Stromal cell of bone marrow (primary cell): ENCODE measurements at regions not wholly inside any gene's neighbourhood (a gene's known extent, or its start where the extent isn't known, plus 50 kb on each side); places are given as distances from the start of the nearest gene placed in this dataset.

Experiments
- DNase-seq: peaks from one replicate; pipeline ENCODE4 v3.0.0-alpha.2; 2012; ENCODE audit warnings: low read depth

DNA sequence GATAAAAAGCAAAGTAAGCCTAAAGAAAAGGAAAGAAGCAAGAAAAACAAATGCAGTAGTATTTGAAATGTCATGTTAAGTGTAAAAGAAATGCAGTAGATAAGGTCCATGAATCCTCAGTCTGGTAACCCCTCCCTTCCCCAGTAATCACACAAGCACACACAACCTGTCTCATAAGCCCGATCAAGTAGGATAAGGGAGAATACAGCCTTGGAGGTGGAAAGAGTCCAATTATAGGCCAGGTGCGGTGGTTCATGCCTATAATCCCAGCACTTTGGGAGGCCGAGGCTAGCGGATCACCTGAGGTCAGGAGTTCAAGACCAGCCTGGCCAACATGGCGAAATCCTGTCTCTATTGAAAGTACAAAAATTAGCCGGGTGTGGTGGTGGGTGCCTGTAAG lies 117.9 kb downstream of the GADD45G start:
- no peak for DNase-seq

- DNase-seq: no peak
Observed at GRCh38 chr9:89723469-89724100, 118.8 kb downstream of the GADD45G start.

- DNase-seq: no peak
Observed at GRCh38 chr9:89724659-89725058, 119.8 kb downstream of the GADD45G start.

DNA sequence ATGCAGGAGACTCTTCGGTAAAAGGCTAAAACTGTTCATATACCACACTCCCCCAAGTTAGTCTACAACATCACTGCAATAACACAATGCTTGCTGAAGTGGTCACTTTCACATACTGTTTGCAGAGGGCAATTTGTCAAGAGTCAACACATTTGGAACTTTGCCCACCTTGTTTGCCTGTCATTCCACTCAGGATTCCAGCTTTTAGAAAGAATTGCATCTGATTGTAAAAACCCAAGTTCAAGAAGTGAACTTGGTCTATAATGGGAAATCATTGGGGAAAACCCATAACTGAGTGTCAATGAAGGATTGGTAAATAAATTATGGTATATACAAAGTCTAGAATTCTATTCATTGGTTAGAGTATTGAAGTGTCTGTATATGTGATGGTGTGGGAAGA lies 120.5 kb downstream of the GADD45G start:
- DNase-seq: no peak

DNA sequence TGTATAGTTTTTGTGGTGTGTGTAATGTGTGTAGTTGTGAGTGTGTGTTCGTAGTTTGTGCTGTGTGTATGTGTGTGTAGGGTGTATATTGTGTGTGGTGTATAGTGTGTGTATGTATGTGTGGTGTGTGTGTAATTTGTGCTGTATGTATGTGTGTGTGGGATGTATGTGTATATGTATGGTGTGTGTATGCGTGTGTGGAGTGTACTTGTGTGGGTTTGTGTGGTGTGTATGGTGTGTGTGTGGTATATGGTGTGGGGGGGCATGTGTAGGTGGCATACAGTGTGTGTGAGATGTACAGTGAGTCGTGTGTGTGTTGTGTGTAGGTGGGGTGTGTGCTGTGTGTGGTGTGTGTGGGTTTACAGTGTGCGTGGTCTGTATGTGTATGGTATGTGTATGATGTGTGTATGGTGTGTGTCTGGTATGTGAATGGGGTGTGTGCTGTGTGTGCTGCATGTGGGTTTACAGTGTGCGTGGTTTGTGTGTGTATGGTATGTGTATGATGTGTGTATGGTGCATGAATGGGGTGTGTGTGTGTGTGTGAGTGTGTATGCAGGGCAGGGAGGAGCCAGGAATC lies 125.2 kb downstream of the GADD45G start:
- DNase-seq: no peak

GRCh38 chr9:89730715-89731114 lies 125.9 kb downstream of the GADD45G start:
- no peak for DNase-seq

- no peak for DNase-seq
Observed at GRCh38 chr9:89731262-89732182, 126.7 kb downstream of the GADD45G start.

DNA sequence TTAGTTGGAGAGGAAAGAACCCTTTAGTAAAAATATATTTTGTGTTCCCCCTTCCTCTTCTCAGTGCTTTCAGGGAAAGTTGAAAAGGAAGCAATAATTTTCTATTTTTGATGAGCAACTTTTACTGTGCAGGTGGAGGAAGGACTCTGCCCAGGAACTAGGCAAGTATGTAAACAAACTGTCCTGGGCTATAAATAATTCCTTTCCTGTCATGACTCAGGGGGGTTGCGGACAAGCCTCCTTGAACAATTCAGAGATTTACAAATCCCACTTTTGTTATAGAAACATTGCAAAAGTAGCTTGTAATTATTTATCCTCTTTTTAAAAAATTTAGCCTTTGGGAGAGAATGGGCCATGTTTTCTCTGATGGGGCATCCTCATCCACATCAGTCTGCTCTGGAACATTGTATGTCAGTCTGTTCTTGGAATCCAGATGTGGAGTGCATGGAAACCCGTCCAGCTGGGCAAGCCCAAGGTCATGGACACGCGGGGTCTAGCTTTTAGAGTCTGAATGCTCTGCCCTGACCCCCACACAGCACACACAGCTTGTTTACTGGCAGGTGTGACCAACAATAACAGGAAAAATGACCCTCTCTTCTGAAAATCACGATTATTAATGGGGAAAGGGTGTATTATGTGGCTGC lies 127.6 kb downstream of the GADD45G start:
- DNase-seq: no peak

DNA sequence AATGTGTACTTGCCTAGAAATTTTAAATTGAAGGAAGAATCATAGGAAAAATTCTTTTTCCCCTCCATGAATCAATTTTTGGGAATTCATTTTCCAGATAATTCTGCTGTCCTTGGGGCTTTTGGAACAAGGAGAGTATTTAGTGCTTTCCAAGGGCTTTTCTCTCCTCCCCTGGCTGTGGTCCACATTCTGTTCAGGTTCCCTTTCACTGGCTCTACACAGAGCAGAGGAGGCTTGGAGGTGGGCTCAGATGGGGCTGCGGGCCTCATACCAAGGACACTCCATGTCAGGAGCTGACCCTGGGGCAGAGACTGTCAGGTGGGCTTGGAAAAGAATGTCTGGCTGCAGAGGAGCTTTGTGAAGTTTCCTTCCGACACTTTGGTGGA lies 128.1 kb downstream of the GADD45G start:
- DNase-seq: no peak

DNA sequence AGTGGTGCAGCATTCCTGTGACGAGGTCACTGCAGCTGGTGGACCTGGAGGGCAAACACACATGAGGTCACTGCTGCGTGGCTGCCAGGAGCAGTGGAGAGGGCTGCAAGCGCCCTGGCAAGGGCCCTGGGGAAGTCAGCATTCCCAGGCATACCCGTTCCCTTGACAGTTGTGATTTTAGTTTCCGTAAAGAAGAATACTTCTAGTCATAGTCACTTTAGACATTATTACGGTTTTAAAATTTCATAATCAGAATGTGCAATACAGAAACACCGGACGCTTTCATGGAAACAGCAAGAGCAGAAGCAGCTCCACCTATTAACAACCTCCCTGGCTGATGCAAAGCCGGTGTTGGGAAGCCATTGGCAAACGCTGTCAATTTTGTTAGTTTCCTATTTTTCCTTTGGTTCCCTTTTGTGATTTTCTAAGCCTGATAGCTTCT lies 129.8 kb downstream of the GADD45G start:
- DNase-seq: no peak

DNA sequence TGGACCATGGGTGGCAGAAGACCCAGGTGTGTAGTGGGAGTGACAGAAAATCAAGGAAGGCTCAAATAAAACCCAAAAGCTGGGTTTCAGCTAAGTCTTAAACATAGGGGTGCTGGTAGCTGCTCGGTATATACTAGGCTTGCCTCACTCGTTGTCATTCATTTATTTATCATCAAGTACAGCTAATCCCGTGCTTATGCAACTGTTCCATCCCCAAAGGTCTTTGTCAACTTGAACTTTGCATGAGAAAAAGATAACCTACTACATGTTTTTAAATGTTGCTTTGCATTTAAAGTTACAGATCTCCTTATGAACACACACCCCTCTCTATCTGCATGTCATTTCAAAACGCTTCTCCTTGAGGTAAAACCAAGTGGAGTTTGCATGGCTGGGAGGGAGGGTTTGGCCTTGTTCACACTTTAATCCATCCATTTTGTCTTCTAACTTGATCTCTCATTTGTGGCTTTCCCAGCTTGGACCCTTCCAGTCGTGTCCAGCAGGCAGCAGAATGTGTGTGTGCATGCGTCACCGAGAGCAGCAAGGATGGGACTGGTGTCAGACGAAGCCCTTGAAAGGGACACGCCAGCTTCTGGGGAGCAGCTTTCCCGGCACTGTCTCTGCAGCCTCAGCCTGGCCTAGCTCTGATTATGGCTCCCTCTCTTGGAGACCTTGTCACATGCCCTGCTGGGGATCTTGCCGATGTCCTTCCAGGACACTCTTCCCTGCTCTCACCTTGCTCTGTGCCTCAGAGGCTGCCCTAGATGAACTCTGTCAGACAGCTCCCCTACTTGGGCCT lies 133.5 kb downstream of the GADD45G start:
- DNase-seq: no peak

- DNase-seq: no peak
Observed at GRCh38 chr9:89739511-89739910, 134.7 kb downstream of the GADD45G start.

GRCh38 chr9:89739916-89740315 lies 135.1 kb downstream of the GADD45G start:
- no peak for DNase-seq

GRCh38 chr9:89740722-89741121 lies 135.9 kb downstream of the GADD45G start:
- DNase-seq: no peak

DNA sequence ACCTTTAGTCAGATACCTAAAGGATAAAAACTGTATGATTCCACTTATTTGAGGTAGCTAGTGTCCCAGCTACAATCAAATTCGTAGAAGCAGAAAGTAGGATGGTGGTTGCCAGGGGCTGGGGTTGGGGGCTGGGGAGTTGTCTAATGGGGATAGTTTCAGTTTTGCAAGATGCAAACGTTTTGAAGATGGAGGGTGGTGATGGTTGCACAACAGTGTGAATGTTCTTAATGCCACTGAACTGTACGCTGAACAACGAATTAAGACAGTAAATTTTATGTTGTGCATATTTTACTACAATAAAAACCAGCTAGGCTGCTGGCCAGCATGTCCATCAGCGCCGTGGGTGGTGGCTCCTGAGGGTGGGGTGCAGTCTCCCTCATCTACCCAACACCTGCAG lies 137.8 kb downstream of the GADD45G start:
- no peak for DNase-seq

DNA sequence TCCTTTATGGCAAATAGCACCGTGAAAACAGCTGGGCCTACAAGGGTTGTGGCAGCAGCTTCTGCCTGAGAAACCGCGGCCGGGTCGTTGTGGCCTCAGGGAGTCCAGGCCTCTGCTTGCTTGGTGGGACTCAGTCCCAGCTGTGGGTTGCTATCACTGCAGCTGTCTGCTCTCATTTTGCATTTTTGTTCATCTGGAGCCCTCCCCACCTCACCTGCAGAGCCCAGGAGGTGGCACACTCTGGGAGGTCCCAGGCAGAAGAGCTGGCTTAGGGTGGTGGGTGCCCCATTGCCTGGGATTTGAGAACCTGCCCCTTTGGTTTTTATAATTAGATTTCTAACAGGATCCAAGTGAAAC lies 138.4 kb downstream of the GADD45G start:
- DNase-seq: no peak

DNA sequence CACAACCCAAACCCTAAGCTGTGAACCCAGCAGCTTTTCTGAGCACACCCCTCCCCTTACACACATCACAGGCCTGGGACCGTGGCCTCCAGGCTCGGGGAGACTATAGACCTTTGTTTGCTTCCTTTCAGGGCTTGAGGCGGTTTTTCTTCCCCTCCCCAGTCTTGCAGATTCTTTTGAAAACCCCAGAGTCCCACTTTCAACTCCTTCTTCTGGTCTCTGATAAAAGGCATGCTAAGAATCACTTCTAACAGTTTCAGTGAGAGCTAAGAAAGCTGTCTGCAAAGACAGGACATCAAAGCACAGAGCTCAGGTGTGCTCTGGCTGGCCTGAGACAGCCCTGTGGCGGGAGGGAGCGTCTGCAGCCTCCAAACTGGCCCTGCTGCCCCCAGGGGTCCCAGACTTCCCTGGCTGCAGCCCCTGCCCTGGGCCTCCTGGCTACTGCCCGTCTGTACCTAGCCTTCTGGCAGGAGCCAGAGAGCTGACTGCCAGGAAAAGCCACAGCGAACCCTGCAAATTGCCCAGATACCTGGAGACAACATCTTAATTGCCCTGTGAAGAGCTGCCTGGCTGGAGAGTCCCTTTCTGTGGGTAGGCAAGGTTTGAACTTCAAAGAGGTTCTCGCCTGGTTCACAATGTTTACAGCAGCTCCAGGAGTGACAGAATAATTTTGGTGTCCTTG lies 138.9 kb downstream of the GADD45G start:
- DNase-seq: no peak

DNA sequence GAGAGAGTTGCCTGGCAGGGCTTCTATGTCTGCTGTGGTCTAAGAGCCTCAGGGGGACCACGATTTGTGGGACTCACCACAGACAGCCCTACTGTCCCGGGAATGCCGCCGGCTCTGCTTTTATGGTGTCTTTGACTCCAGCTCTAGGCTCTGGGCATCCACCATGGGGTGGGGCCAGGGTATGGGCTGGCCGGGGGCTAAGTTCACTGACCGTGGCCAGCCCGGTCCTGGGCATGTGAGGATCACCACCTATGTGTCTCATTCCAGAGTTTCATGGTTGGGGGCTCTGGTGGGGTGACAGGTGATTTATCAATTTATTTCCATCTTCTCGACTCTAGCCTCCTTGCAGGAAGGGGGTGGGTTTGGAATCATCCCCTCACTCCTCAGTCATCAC lies 139.4 kb downstream of the GADD45G start:
- no peak for DNase-seq

GRCh38 chr9:89744730-89745129 lies 139.9 kb downstream of the GADD45G start:
- DNase-seq: no peak

GRCh38 chr9:89745601-89746376 lies 141.0 kb downstream of the GADD45G start:
- DNase-seq: no peak
